SJSA1 (cell line): ENCODE measurements at regions not wholly inside any gene's neighbourhood (a gene's known extent, or its start where the extent isn't known, plus 50 kb on each side); places are given as distances from the start of the nearest gene placed in this dataset.
"Not testable (repeated sequence)": the region's sequence is repeated elsewhere in the genome, so short reads cannot be mapped to it uniquely, and the experiment has no call there.

Experiments
- DNase-seq, 2 experiments: peaks; one replicate each; pipeline ENCODE4 v3.0.0-alpha.2; 2015 to 2020; ENCODE audit warnings: low spot score in 2 of 2, low read depth in 1 of 2
- H3K27ac ChIP-seq: fragments of 250-450 bp; sonication (Bioruptor Pico); 2 replicates; pipeline ENCODE4 v1.5.1; 2020; ENCODE audit warnings: mild to moderate bottlenecking, moderate library complexity
- H3K27me3 ChIP-seq: fragments of 250-450 bp; sonication (Bioruptor Pico); replicated peaks from 2 replicates; pipeline ENCODE4 v1.5.1; 2020; ENCODE audit warnings: mild to moderate bottlenecking, moderate library complexity
- H3K36me3 ChIP-seq: fragments of 250-450 bp; sonication (Bioruptor Pico); 2 replicates; pipeline ENCODE4 v1.5.1; 2020; ENCODE audit warnings: mild to moderate bottlenecking
- H3K4me1 ChIP-seq: fragments of 250-450 bp; sonication (Bioruptor Pico); replicated peaks from 2 replicates; pipeline ENCODE4 v1.6.1; 2021; ENCODE audit warnings: mild to moderate bottlenecking
- H3K4me3 ChIP-seq: fragments of 250-450 bp; sonication (Bioruptor Pico); 2 replicates; pipeline ENCODE4 v1.5.1; 2020; ENCODE audit warnings: mild to moderate bottlenecking
- H3K9me3 ChIP-seq: fragments of 250-450 bp; sonication (Bioruptor Pico); replicated peaks from 2 replicates; pipeline ENCODE4 v1.5.1; 2020; ENCODE audit warnings: mild to moderate bottlenecking

GRCh38 chr6:49252901-49253300 lies 210.2 kb downstream of the MMUT start:
- no peaks in the 10 kb centered on the region for H3K36me3 ChIP-seq
- no peaks in the 10 kb centered on the region for H3K9me3 ChIP-seq
- no peak for DNase-seq
- no peaks in the 10 kb centered on the region for H3K4me1 ChIP-seq
- no peak overlapping the region for H3K27ac ChIP-seq
- H3K4me3 ChIP-seq = no peak overlapping the region
- H3K27me3 ChIP-seq = no peaks in the 10 kb centered on the region

- no peaks in the 10 kb centered on the region for H3K36me3 ChIP-seq
- H3K4me1 ChIP-seq = no peaks in the 10 kb centered on the region
- H3K27me3 ChIP-seq = no peaks in the 10 kb centered on the region
- DNase-seq = no peak
- no peak overlapping the region for H3K27ac ChIP-seq
- H3K4me3 ChIP-seq = no peak overlapping the region
- H3K9me3 ChIP-seq = no peaks in the 10 kb centered on the region; the same call in 1 of the 2 replicates
Observed at GRCh38 chr6:49233483-49233882, 229.6 kb downstream of the MMUT start.

- Histone ChIP-seq H3K27me3 (no peaks in the 10 kb centered on the region), H3K4me1 (no peaks in the 10 kb centered on the region), H3K4me3 (no peak overlapping the region), H3K9me3 (no peaks in the 10 kb centered on the region), H3K27ac (no peak overlapping the region), H3K36me3 (no peaks in the 10 kb centered on the region)
- DNase-seq = no peak
Observed at GRCh38 chr6:49225471-49225870, 237.6 kb downstream of the MMUT start.

- H3K4me3 ChIP-seq = no peak overlapping the region
- H3K4me1 ChIP-seq = no peaks in the 10 kb centered on the region
- no peaks in the 10 kb centered on the region for H3K27me3 ChIP-seq
- DNase-seq = no peak
- H3K36me3 ChIP-seq = no peaks in the 10 kb centered on the region
- H3K9me3 ChIP-seq = no peaks in the 10 kb centered on the region
- no peak overlapping the region for H3K27ac ChIP-seq
Observed at GRCh38 chr6:49220293-49220692, 242.8 kb downstream of the MMUT start.

- Histone ChIP-seq H3K27me3 (no peaks in the 10 kb centered on the region), H3K4me3 (no peak overlapping the region), H3K27ac (no peak overlapping the region), H3K4me1 (no peaks in the 10 kb centered on the region), H3K36me3 (no peaks in the 10 kb centered on the region), H3K9me3 (no peaks in the 10 kb centered on the region; the same call in 1 of the 2 replicates)
- no peak for DNase-seq
Observed at GRCh38 chr6:49205526-49205925, 257.5 kb downstream of the MMUT start.

- DNase-seq = no peak
- H3K9me3 ChIP-seq = no peaks in the 10 kb centered on the region
Observed at GRCh38 chr6:49202924-49203536, 260.0 kb downstream of the MMUT start.

GRCh38 chr6:49198015-49198414 lies 265.0 kb downstream of the MMUT start:
- Histone ChIP-seq H3K4me1 (no peaks in the 10 kb centered on the region), H3K27ac (no peak overlapping the region), H3K36me3 (no peaks in the 10 kb centered on the region), H3K27me3 (no peaks in the 10 kb centered on the region), H3K4me3 (no peak overlapping the region), H3K9me3 (no peaks in the 10 kb centered on the region)
- no peak for DNase-seq

More at GRCh38 chr6:49202924-49203536, 260.0 kb downstream of the MMUT start:
- Histone ChIP-seq H3K4me1 (no peaks in the 10 kb centered on the region), H3K27me3 (no peaks in the 10 kb centered on the region), H3K27ac (no peak overlapping the region), H3K36me3 (no peaks in the 10 kb centered on the region), H3K4me3 (no peak overlapping the region)

- not testable (repeated sequence) for H3K27ac ChIP-seq, H3K9me3 ChIP-seq, H3K4me1 ChIP-seq, H3K4me3 ChIP-seq, DNase-seq, H3K36me3 ChIP-seq, H3K27me3 ChIP-seq
Observed at GRCh38 chr6:49162379-49162778, 300.7 kb downstream of the MMUT start.

GRCh38 chr6:49155316-49155715 lies 307.7 kb downstream of the MMUT start:
- Histone ChIP-seq H3K4me1 (no peaks in the 10 kb centered on the region), H3K27me3 (no peaks in the 10 kb centered on the region), H3K9me3 (no peaks in the 10 kb centered on the region), H3K4me3 (no peak overlapping the region), H3K27ac (no peak overlapping the region), H3K36me3 (no peaks in the 10 kb centered on the region)
- no peak for DNase-seq

- no peaks in the 10 kb centered on the region for H3K4me1 ChIP-seq
- no peak overlapping the region for H3K4me3 ChIP-seq
- no peak for DNase-seq
- no peak overlapping the region for H3K27ac ChIP-seq
- H3K27me3 ChIP-seq = no peaks in the 10 kb centered on the region
- H3K36me3 ChIP-seq = no peaks in the 10 kb centered on the region
- no peaks in the 10 kb centered on the region for H3K9me3 ChIP-seq
Observed at GRCh38 chr6:49151957-49152356, 311.1 kb downstream of the MMUT start.

GRCh38 chr6:49151461-49151860 lies 311.6 kb downstream of the MMUT start:
- H3K27me3 ChIP-seq = no peaks in the 10 kb centered on the region
- H3K4me1 ChIP-seq = no peaks in the 10 kb centered on the region
- H3K9me3 ChIP-seq = no peaks in the 10 kb centered on the region
- no peaks in the 10 kb centered on the region for H3K36me3 ChIP-seq
- no peak for DNase-seq
- no peak overlapping the region for H3K27ac ChIP-seq
- no peak overlapping the region for H3K4me3 ChIP-seq

GRCh38 chr6:49151033-49151432 lies 312.0 kb downstream of the MMUT start:
- H3K27ac ChIP-seq = no peak overlapping the region
- no peaks in the 10 kb centered on the region for H3K36me3 ChIP-seq
- no peak for DNase-seq
- H3K4me3 ChIP-seq = no peak overlapping the region
- H3K9me3 ChIP-seq = no peaks in the 10 kb centered on the region
- H3K4me1 ChIP-seq = no peaks in the 10 kb centered on the region
- no peaks in the 10 kb centered on the region for H3K27me3 ChIP-seq

- Histone ChIP-seq H3K27ac (no peak overlapping the region), H3K4me3 (no peak overlapping the region), H3K4me1 (no peaks in the 10 kb centered on the region), H3K9me3 (no peaks in the 10 kb centered on the region), H3K36me3 (no peaks in the 10 kb centered on the region), H3K27me3 (no peaks in the 10 kb centered on the region)
- no peak for DNase-seq
Observed at GRCh38 chr6:49145280-49145679, 317.8 kb downstream of the MMUT start.

GRCh38 chr6:49142421-49143151 lies 320.5 kb downstream of the MMUT start:
- H3K27ac ChIP-seq = no peak overlapping the region
- H3K4me1 ChIP-seq = no peaks in the 10 kb centered on the region
- H3K9me3 ChIP-seq = no peaks in the 10 kb centered on the region
- DNase-seq = no peak
- no peaks in the 10 kb centered on the region for H3K36me3 ChIP-seq
- no peak overlapping the region for H3K4me3 ChIP-seq
- no peaks in the 10 kb centered on the region for H3K27me3 ChIP-seq
